Activated T-cell treated with anti-CD3 and anti-CD28 coated beads, Interleukin-2, amount 50 U/mL, for 4 hours (primary cell): ENCODE measurements at regions not wholly inside any gene's neighbourhood (a gene's known extent, or its start where the extent isn't known, plus 50 kb on each side); places are given as distances from the start of the nearest gene placed in this dataset.

Source experiments
- ATAC-seq, 2 donors: fragments of 200-7000 bp; cut with Tn5 transposase; one replicate each; pipeline ENCODE4 v1.10.0; 2021
- DNase-seq: peaks from one replicate; pipeline ENCODE4 v3.0.0-alpha.2; 2020
- H3K27me3 Mint-ChIP-seq: one replicate; pipeline ENCODE4 v1.8.0; 2021; ENCODE audit warnings: low read depth, mixed read lengths
- H3K36me3 Mint-ChIP-seq: one replicate; pipeline ENCODE4 v1.8.0; 2022; ENCODE audit warnings: mixed read lengths; ENCODE audit not compliant: insufficient read depth
- H3K4me1 Mint-ChIP-seq: one replicate; pipeline ENCODE4 v1.8.0; 2021; ENCODE audit warnings: low read depth, mixed read lengths
- H3K4me3 Mint-ChIP-seq: one replicate; pipeline ENCODE4 v1.8.0; 2021; ENCODE audit warnings: mild to moderate bottlenecking, moderate library complexity, mixed read lengths
- H3K9me3 Mint-ChIP-seq: one replicate; pipeline ENCODE4 v1.8.0; 2021; ENCODE audit warnings: mixed read lengths

DNA sequence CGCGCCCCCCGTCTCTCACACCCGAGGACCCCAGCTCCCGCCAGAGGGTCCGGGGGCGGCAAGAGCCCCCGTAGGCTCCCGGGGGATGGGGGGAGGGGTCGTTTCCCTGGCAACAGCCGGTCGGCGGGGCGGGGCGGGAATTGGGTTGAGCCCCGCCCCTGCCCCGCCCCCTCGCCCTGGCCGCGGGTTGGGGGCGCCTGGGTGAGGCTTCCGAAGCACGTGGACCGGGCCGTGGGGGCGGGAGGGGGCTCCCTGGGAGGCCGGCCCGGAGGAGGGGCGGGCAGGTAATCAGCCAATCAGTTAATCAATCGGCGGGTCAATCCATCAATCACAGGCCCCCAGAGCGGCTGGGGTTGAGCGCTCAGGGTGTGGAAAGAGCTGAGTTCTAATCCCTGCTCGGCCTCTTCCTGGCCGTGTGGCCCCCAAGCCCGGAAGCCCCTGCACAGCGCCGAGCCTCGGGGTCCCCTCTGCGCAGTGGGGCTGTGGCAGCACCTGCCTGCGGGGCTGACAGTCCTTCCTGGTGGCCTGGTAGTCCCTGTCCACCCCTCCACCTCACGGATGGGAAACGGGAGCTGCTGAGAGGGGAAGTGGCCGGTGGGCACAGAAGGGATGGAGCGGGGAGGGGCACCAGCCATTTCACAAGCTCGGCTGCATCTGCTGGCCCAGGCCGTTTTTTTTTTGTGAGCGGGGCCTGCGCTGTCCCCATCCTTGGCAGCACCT is 174.2 kb upstream of the IER5L start:
- ATAC-seq (no peak), DNase-seq (no peak)
- Mint-ChIP-seq H3K27me3 (peaks cover 9% of the 10 kb centered on the region), H3K9me3 (peaks cover 5% of the 10 kb centered on the region), H3K4me3 (no peak overlapping the region), H3K36me3 (peaks cover 3% of the 10 kb centered on the region), H3K4me1 (peaks cover 3% of the 10 kb centered on the region)

DNA sequence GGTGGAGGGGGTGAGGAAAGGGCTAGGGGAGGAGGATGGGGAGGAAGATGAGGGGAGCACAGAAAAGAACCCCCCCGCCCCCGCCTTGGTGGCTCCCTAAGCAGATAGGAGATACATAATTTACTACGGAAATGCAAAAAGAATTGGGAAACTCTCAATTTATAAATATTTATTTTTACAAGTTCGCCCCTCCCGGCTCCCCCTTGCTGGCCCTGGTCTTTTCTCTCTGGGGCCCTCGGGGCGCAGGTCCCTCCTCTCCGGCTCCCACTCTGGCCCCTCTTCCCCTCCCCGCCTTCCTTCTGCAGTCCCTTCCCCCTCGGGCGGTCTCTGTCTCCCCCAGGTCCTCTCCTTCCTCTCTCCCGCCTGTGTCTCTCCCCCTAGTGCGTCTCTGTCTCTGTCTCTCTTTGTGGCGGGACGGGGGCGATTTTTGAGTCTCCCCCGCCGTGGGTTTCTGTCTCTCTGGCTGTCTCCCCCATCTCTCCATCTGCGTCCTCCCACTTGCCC is 173.6 kb upstream of the IER5L start:
- Mint-ChIP-seq H3K4me3 (peak overlapping the region; percentile 37), H3K9me3 (peaks cover 5% of the 10 kb centered on the region), H3K36me3 (peaks cover 3% of the 10 kb centered on the region), H3K27me3 (peaks cover 9% of the 10 kb centered on the region), H3K4me1 (peaks cover 5% of the 10 kb centered on the region)
- ATAC-seq (peak in 1 of 2 donors; percentile 18), DNase-seq (no peak)

DNA sequence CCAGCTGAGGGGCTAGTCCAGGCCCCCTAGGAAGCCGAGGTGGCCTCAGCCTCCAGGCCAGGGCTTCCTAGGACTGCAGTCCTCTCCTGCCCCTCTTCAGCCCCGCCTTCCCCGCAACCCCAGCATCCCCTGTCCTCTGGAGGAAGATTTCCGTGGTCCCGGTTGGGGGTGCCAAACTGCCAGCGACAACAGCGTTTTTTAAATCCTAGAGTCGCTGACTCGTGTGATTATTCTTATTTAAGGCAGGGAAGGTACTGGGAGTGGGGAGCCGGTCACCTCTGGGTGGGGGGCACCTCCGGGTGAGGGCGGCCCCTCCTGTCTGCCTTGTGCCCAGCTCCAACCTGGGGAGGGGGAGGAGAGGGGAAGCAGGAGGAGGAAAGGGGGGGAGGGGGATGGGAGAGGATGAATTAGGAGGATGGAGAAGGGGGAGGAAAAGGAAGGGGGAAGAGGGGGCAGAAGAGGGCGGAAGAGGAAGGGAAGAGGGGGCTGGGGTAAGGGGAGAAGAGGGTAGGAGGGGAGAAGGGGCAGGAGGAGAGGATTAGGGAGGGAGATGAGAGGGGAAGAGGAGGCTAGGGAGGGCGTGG is 173.1 kb upstream of the IER5L start:
- ATAC-seq (no peak), DNase-seq (no peak)
- peaks cover 7% of the 10 kb centered on the region for H3K27me3 Mint-ChIP-seq
- peaks cover 3% of the 10 kb centered on the region for H3K36me3 Mint-ChIP-seq
- H3K9me3 Mint-ChIP-seq: peaks cover 5% of the 10 kb centered on the region
- peaks cover 10% of the 10 kb centered on the region for H3K4me1 Mint-ChIP-seq
- no peak overlapping the region for H3K4me3 Mint-ChIP-seq

DNA sequence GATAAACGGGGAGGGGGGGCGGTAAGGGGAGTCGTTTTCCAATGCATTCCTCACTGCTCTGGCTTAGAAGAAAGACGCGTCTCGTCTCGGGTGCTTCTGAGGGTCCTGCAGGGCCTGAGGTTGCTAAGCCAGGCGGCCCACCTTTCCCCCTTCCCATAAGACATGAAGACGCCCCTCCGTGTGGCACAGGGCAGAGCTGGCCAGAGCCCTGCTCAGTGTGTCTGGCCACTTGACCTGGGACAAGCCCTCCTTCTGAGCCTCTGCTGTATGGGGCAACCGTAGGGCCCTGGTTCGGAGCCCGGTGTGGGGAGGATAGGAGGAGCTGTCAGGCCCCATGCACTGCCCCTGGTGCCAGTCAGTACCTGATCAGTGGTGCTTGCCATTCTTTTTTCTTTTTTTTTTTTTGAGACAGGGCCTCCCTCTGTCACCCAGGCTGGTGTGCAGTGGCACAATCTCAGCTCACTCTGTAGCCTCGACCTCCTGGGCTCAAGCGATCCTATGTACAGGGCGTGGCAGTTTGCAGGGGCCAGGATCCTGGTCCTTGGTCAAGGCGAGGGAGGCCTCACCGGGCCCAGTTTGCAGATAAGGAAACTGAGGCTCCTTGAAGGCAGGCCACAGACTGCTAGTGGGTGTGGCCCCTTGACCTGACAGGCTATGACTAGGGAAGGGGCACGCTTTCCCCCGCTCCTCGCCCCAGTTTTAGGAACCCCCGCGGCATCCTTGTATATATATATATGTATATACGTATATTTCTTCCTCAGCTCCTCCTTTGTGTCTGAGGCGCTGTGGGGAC is 172.3 kb upstream of the IER5L start:
- DNase-seq: no peak

DNA sequence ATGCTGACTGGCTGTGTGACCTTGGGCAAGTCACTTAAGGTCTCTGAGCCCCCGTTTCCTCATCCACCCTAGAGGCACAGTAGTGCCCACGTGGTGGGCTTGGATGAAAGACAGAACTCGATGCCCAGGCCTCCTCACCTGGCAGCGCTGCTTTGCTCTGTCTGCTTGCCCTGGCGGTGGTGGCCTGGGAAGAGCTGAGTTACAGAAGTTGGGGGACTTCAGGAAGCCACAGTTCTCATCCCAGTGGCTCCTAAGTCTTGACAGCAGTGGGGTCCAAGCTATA is 171.5 kb upstream of the IER5L start:
- H3K36me3 Mint-ChIP-seq: no peaks in the 10 kb centered on the region
- ATAC-seq: no peak
- peaks cover 10% of the 10 kb centered on the region for H3K4me1 Mint-ChIP-seq
- no peak overlapping the region for H3K4me3 Mint-ChIP-seq
- peaks cover 4% of the 10 kb centered on the region for H3K27me3 Mint-ChIP-seq
- DNase-seq: no peak
- H3K9me3 Mint-ChIP-seq: no peaks in the 10 kb centered on the region

More for the DNA sequence above, 172.3 kb upstream of the IER5L start:
- no peak overlapping the region for H3K4me3 Mint-ChIP-seq
- no peak for ATAC-seq
- H3K27me3 Mint-ChIP-seq: peaks cover 6% of the 10 kb centered on the region
- no peaks in the 10 kb centered on the region for H3K9me3 Mint-ChIP-seq
- no peaks in the 10 kb centered on the region for H3K36me3 Mint-ChIP-seq
- H3K4me1 Mint-ChIP-seq: peaks cover 10% of the 10 kb centered on the region

DNA sequence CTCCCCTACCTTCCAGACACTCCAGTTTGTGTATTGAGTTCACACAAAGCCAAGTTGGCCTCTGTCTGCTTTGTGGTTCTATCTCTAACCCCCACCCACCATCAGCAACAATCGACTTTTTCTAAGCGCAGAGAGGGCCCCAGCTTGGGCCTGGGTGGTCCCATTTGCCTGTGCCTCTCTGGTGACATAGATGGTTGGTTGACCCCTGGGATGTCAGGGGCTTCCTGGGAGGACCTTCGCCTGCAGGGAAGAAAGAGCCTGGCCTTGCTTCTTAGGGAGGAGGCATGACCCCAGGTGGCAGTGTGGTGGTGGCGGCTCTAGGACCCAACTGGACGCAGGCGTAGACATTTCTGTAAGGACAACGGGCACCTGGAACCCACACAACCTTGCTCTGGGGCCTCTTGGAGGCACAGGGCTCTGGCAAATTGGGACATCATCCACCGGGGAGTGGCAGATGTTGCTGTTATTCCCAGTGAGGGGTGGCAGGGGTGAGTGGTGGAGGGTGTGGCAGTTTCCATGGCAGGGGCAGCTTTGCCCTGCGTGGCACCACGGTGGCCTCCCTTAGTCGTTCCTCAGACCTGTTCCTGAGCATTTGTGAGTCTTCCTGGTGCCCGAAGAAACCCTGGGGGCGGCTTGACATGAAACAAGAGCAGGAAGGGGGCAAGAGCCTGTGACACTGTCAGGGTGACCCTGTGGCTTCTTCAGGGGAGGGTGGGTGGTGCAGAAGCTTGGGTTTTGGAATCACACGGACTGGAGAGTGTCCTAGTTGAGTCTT is 171.0 kb upstream of the IER5L start:
- ATAC-seq (no peak), DNase-seq (no peak)
- Mint-ChIP-seq H3K36me3 (no peaks in the 10 kb centered on the region), H3K4me3 (no peak overlapping the region), H3K4me1 (peaks cover 10% of the 10 kb centered on the region), H3K27me3 (peaks cover 4% of the 10 kb centered on the region), H3K9me3 (no peaks in the 10 kb centered on the region)

DNA sequence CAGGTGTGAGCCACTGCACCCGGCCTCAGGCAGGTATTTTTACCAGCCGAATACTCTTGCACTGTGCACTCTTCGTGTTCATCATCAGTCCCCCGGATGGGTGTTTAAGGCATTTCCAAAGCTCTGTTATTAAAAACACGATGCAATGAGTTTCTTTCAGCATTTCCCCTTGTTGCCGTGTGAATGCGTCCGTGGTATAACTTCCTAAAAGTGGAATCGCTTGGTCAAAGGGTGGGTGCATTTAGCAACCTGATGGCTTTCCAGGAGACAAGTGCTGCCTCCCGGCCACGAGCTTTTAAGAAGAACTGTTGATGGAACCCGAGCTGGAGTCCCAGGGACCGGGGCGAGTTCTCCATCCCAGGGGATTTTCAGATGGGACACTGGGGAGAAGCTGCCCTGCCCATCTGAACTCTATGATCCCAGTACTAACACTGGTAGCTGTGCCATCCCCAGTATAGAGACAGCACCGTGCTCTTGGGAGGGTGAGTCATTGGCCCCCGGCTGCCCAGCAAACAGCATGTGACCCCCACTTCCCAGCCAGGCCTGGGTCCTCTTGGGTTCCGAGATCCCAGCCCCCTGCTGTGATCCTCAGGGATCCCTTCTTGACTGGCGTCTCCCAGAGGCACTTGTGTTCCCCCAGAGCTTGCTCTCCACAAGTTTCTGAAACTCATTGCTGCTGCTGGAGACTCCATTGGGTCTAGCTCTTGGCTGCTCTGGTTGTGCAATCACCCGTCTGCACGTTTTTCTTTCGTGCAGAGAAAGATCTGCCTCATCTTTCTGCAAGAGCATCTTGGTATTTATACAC is 169.5 kb upstream of the IER5L start:
- ATAC-seq (no peak), DNase-seq (no peak)
- H3K9me3 Mint-ChIP-seq: no peaks in the 10 kb centered on the region
- no peaks in the 10 kb centered on the region for H3K36me3 Mint-ChIP-seq
- H3K4me3 Mint-ChIP-seq: no peak overlapping the region
- H3K4me1 Mint-ChIP-seq: peaks cover 10% of the 10 kb centered on the region
- peaks cover 3% of the 10 kb centered on the region for H3K27me3 Mint-ChIP-seq

DNA sequence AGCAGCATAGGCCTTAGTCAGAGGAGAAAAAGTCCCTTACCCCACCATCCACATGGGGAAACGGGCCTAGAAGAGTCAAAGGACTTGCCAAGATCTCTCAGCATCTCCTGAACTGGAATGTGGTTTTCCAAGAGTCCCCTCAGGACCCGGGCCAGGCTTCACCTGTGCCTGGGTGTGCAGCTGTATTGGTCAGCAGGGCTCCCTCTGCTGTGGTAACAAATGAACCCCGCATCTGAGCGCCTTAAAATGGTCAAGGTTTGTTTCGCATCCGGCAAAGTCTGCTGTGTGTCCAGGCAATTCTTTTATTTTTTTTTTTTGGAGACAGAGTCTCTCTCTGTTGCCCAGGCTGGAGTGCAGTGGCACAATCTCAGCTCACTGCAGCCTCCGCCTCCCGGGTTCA is 168.0 kb upstream of the IER5L start:
- ATAC-seq (no peak), DNase-seq (no peak)
- H3K9me3 Mint-ChIP-seq: no peaks in the 10 kb centered on the region
- H3K36me3 Mint-ChIP-seq: no peaks in the 10 kb centered on the region
- H3K27me3 Mint-ChIP-seq: no peaks in the 10 kb centered on the region
- no peak overlapping the region for H3K4me3 Mint-ChIP-seq
- H3K4me1 Mint-ChIP-seq: peaks cover 7% of the 10 kb centered on the region

DNA sequence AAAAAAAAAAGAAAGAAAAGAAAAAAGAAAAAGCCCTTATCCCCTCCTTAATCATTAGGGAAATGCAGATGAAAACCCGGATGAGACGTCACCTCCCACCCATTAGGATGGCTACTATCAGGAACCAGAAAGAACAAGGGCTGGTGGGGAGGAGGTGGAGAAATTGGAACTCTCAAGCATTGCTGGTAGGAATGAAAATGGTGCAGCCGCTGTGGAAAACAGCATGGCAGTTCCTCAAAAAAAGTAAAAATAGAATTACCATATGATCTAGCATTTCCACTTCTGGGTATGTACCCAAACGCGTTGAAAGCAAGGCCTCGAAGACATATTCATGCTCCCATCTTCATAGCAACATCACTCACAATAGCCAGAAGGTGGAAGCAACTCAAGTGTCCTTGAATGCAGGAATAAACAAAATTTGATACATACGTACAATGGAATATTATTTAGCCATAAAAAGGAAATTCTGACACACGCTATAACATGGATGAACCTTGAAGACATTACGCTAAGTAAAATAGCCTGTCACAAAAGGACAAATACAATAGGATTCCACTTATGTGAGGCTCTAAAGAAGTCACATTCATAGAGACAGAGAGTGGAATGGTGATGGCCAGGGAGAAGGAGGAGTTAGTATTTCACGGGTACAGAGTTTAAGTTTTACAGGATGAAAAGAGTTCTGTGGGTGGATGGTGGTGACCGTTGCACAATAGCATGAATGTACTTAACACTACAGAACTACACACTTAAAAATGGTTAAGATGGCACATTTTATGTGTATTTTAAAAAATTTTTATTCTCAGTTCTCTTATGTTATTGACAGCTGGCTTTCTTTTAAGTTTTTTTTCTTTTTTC is 166.8 kb upstream of the IER5L start:
- Mint-ChIP-seq H3K4me1 (peaks cover 7% of the 10 kb centered on the region), H3K36me3 (no peaks in the 10 kb centered on the region), H3K9me3 (no peaks in the 10 kb centered on the region), H3K27me3 (no peaks in the 10 kb centered on the region), H3K4me3 (no peak overlapping the region)
- no peak for DNase-seq
- ATAC-seq: no peak

DNA sequence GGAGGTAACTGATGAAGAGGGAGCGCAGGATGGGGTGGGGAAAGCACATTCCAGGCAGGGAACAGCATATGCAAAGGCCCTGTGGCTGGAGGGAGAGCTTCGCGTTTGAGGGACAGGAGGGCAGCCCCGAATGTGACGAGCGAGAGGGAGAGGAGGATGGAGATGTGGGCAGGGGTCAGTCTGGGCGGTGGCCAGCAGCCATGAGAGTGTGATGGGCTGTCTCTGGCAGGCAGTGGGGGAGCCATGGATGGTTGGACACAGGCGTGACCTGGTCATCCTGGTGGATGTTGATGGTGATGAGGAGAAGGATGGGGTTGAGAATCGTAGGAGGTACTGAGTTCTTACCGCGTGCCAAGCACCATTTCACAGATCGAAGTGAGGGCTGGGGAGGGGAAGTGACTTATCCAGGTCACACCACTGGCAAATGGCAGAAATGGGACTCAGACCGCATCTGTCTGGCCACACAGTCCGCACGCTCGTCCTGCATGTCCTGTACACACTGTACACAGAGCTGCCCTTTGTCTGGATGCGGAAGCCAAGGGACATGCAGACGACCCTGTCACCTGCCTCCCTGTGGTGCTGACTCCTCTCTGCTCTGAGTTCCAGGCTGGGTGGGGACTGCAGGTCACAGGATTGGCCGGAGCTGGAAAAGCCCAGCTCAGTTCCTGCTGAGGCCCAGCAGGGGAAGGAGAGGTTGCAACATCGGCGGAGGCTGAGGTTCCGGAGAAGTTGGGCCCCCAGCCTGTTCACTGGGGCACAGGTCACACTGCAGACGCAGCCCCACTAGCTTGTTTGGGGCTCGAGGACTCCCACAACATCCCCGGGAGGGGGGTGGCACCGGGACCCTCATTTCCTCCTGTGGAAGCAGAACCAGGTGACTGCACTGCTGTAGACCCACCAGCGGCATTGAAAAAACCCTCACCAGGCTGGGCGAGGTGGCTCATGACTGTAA is 165.6 kb upstream of the IER5L start:
- no peaks in the 10 kb centered on the region for H3K9me3 Mint-ChIP-seq
- DNase-seq: no peak
- no peaks in the 10 kb centered on the region for H3K36me3 Mint-ChIP-seq
- no peaks in the 10 kb centered on the region for H3K27me3 Mint-ChIP-seq
- H3K4me3 Mint-ChIP-seq: no peak overlapping the region
- H3K4me1 Mint-ChIP-seq: peaks cover 7% of the 10 kb centered on the region
- no peak for ATAC-seq

DNA sequence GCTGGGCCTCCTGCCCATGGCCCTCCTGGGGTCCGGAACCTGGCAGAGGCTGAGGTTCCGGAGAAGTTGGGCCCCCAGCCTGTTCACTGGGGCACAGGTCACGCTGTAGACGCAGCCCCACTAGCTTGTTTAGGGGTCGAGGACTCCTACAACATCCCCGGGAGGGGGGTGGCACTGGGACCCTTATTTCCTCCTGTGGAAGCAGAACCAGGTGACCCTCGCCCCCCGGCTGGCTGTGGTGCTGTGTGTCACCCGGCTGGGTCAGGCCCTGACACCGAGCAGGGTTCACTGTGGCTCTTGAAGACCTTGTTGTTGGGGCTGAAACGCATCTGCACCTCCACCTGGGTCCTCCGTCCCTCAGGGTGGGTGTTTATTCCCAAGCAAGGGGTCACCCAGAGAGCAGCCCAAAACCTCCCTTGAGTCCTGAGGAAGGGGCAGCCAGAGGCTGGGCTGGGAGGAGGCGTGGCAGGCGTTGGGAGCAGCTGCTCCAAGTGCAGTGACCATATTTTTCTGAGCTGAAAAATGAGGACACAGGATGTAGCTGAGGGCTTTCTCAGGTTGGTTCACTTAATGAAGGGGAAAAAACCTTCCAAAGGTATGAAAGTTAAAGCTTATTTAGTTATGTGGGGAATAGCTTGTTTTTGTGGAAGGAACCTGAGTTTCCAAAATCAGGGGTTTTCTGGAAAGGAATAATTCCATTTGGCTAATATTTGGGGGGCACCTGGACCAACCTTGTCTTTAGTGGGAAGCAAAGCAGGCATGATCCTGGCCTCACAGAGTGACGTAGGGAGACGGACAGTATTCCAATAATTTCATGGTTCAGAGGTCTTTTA is 164.7 kb upstream of the IER5L start:
- peaks cover 7% of the 10 kb centered on the region for H3K4me1 Mint-ChIP-seq
- ATAC-seq (no peak), DNase-seq (no peak)
- no peaks in the 10 kb centered on the region for H3K36me3 Mint-ChIP-seq
- no peaks in the 10 kb centered on the region for H3K9me3 Mint-ChIP-seq
- no peak overlapping the region for H3K4me3 Mint-ChIP-seq
- H3K27me3 Mint-ChIP-seq: peaks cover 2% of the 10 kb centered on the region

DNA sequence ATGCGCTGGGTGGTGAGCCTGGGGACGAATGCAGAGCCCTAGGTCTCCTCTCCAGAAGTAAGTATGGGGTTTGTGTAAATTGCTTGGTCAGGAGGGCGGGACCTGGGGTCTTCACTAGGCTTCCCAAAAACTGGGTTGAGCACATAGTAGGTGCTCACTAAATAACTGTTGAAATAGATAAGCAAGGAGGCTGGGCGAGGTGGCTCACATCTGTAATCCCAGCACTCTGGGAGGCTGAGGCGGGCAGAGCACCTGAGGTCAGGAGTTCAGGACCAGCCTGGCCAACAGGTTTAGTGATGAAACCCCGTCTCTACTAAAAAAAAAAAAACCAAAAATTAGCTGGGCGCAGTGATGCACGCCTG is 163.9 kb upstream of the IER5L start:
- ATAC-seq: no peak
- Mint-ChIP-seq H3K4me1 (peaks cover 7% of the 10 kb centered on the region), H3K9me3 (no peaks in the 10 kb centered on the region), H3K4me3 (no peak overlapping the region), H3K27me3 (peaks cover 2% of the 10 kb centered on the region), H3K36me3 (no peaks in the 10 kb centered on the region)
- no peak for DNase-seq
